B cell (primary cell): ENCODE measurements at regions not wholly inside any gene's neighbourhood (a gene's known extent, or its start where the extent isn't known, plus 50 kb on each side); places are given as distances from the start of the nearest gene placed in this dataset.

ENCODE experiments used
- CTCF ChIP-seq: fragments of 200-600 bp; IDR thresholded peaks from one replicate; pipeline ENCODE4 v1.8.0; 2022; ENCODE audit warnings: antibody characterized with exemption, mild to moderate bottlenecking
- EZH2 ChIP-seq: IDR thresholded peaks from 2 replicates; pipeline ENCODE4 v1.6.1; 2012; ENCODE audit warnings: borderline replicate concordance, low read depth, mild to moderate bottlenecking, moderate library complexity, low read length; ENCODE audit not compliant: insufficient read depth, poor library complexity, severe bottlenecking

GRCh38 chr7:49635800-49636199 lies 137.6 kb upstream of the VWC2 start:
- TF ChIP-seq EZH2: no peak
- no peak for TF ChIP-seq CTCF
